Motor neuron (in vitro differentiated cells): ENCODE measurements at regions not wholly inside any gene's neighbourhood (a gene's known extent, or its start where the extent isn't known, plus 50 kb on each side); places are given as distances from the start of the nearest gene placed in this dataset.

Experiments used
- ATAC-seq, 8 experiments: fragments of 200-7000 bp; cut with Tn5 transposase; replicated peaks in 6 of 8; 2 replicates each; pipeline ENCODE4 v1.8.0; 2021; ENCODE audit warnings: mild to moderate bottlenecking in 8 of 8, moderate library complexity in 8 of 8
- H3K27ac ChIP-seq, 2 donors: fragments of 250-450 bp; sonication (Bioruptor Pico); 2 replicates each; pipeline ENCODE4 v1.9.0; 2021; ENCODE audit warnings: antibody characterized with exemption in 2 of 2, mild to moderate bottlenecking in 2 of 2, moderate library complexity in 1 of 2
- H3K4me1 ChIP-seq, 2 donors: fragments of 250-450 bp; sonication (Bioruptor Pico); replicated peaks in 1 of 2; 2 replicates each; pipeline ENCODE4 v1.6.1; 2021; ENCODE audit warnings: antibody characterized with exemption in 2 of 2, mild to moderate bottlenecking in 2 of 2, moderate library complexity in 1 of 2
- H3K4me3 ChIP-seq, 5 donors: fragments of 250-450 bp; sonication (Bioruptor Pico); 2 replicates each; pipeline ENCODE4 v1.9.0; 2021; ENCODE audit warnings: antibody characterized with exemption in 5 of 5, mild to moderate bottlenecking in 5 of 5, moderate library complexity in 4 of 5
- WGBS, 10 experiments: fragments of 450-650 bp; shearing (Covaris generic); methylation state at CpG; one replicate each; pipeline ENCODE4 v1.0.0; 2022; 5-methylcytosine and 5-hydroxymethylcytosine counted together
- in situ Hi-C, 9 experiments: fragments of 400-800 bp; cut with MboI; loops; one replicate each; pipeline ENCODE4 v1.15.0; 2021; ENCODE audit warnings: low sequenced_read_pairs in 9 of 9, low pct_unique_long_range_greater_than_20kb in 2 of 9; ENCODE audit not compliant: unreplicated experiment in 9 of 9

GRCh38 chr5:54882841-54883240, 102.6 kb downstream of the ESM1 start:
- Histone ChIP-seq H3K27ac (no peak overlapping the region), H3K4me3 (no peak overlapping the region), H3K4me1 (peaks cover 0 to 5% of the 10 kb centered on the region in 2 donors)
- WGBS, 10 experiments, result 0 to 91% (median 75%) methylated on average over 2 to 4 of the region's 8 CpGs; no CpG with 5 or more reads in 4 of the 10 experiments
- peak in 4 of 8 experiments; percentile 6 to 40 (median 20) for ATAC-seq
- in situ Hi-C loops, result loop anchor here in 2 of 9 experiments (25.0 kb wide), 1 partner anchor 621 kb away; no protein-coding TSS in a partner anchor

- no peak overlapping the region for H3K27ac ChIP-seq
- in situ Hi-C loops, result loop anchor here in 2 of 9 experiments (25.0 kb wide), 1 partner anchor 620 kb away; no protein-coding TSS in a partner anchor
- peaks cover 0 to 5% of the 10 kb centered on the region in 2 donors for H3K4me1 ChIP-seq
- WGBS, 10 experiments, result 0 to 100% (median 72%) methylated on average over 1 to 4 of the region's 4 CpGs
- peak in 2 of 8 experiments; percentile 6 to 17 for ATAC-seq
- H3K4me3 ChIP-seq, result no peak overlapping the region
Measured at GRCh38 chr5:54882101-54882500, 103.3 kb downstream of the ESM1 start.

- in situ Hi-C loops, result loop anchor here in 2 of 9 experiments (25.0 kb wide), 1 partner anchor 619 kb away; no protein-coding TSS in a partner anchor
- H3K4me1 ChIP-seq, result peaks cover 0 to 5% of the 10 kb centered on the region in 2 donors
- ATAC-seq, result no peak
- no peak overlapping the region for H3K4me3 ChIP-seq
- WGBS, 10 experiments, result 0 to 100% (median 73%) methylated on average over 1 to 3 of the region's 5 CpGs; no CpG with 5 or more reads in 4 of the 10 experiments
- H3K27ac ChIP-seq, result no peak overlapping the region
Measured at GRCh38 chr5:54881286-54882005, 103.9 kb downstream of the ESM1 start.

DNA sequence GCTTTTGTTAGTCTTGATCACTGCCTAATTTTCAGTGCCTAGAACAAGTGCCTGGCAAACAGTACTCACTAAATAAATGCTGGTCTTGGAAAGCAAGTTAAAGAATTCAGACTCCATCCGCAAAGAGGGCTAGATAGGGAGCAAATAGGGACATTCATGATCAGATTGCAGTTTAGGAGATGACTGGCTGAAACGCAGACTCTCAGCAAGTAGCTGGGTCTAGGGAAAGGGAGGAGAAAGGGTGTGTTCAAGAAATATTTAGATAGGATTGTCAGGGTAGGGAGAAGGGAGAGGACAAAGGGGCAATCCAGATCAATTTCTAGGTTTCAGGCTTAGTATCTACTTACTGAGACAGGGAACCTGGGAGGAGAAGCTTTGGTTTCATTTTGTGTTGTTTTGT, 108.4 kb downstream of the ESM1 start:
- peak in 3 of 8 experiments; percentile 33 to 86 (median 64) for ATAC-seq
- in situ Hi-C loops, result loop anchor here in 2 of 9 experiments (25.0 kb wide), 1 partner anchor 615 kb away; no protein-coding TSS in a partner anchor
- Histone ChIP-seq H3K4me1 (peaks cover 0 to 6% of the 10 kb centered on the region in 2 donors), H3K27ac (no peak overlapping the region), H3K4me3 (no peak overlapping the region)
- WGBS, 10 experiments, result 25 to 100% (median 79%) methylated on average over 1 to 2 of the region's 2 CpGs; no CpG with 5 or more reads in 1 of the 10 experiments

- ATAC-seq, result no peak
Measured at GRCh38 chr5:54876556-54876955, 108.8 kb downstream of the ESM1 start.

GRCh38 chr5:54874337-54875021, 110.9 kb downstream of the ESM1 start:
- WGBS, 10 experiments, result 37 to 100% (median 72%) methylated on average over 1 to 7 of the region's 7 CpGs
- ATAC-seq, result peak in 3 of 8 experiments; percentile 33 to 53 (median 42)
- Histone ChIP-seq H3K27ac (no peak overlapping the region), H3K4me3 (no peak overlapping the region), H3K4me1 (peaks cover 0 to 6% of the 10 kb centered on the region in 2 donors)
- in situ Hi-C loops, result loop anchor here in 5 of 9 experiments (25.0 kb wide), 2 partner anchors 362 to 612 kb away; partner anchors contain the start of gene SNX18 (in 4 of the 5)

More at GRCh38 chr5:54876556-54876955, 108.8 kb downstream of the ESM1 start:
- Histone ChIP-seq H3K27ac (no peak overlapping the region), H3K4me1 (peaks cover 0 to 6% of the 10 kb centered on the region in 2 donors), H3K4me3 (no peak overlapping the region)
- in situ Hi-C loops, result loop anchor here in 2 of 9 experiments (25.0 kb wide), 1 partner anchor 614 kb away; no protein-coding TSS in a partner anchor
- WGBS, 10 experiments, result 0 to 100% (median 34%) methylated on average over 1 to 3 of the region's 6 CpGs; no CpG with 5 or more reads in 4 of the 10 experiments

DNA sequence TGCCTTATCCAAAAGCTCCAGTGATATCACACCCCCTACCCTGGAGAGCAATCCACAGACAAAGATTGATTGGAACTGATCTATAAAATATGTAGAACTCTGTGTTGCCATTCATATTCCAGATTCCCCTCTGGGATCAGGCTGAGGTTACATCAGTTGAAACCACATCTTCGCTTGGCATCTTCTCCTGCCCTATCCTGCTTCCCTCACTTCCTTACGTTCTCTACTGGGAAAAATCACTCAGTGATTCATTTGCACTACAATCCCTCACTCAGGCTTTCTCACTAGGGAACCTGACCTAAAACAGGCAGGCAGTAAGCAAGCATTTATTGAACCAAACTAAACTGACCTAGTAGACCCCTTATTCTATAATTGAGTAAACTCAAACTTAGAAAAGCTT, 111.7 kb downstream of the ESM1 start:
- WGBS, 10 experiments, result 20 to 100% (median 75%) methylated on average over 1 to 2 of the region's 2 CpGs; no CpG with 5 or more reads in 1 of the 10 experiments

GRCh38 chr5:54872810-54873209, 112.6 kb downstream of the ESM1 start:
- 82 to 100% (median 95%) methylated on average over 1 of the region's 1 CpG; no CpG with 5 or more reads in 4 of the 10 experiments for WGBS, 10 experiments
- Histone ChIP-seq H3K4me1 (peaks cover 0 to 6% of the 10 kb centered on the region in 2 donors), H3K27ac (no peak overlapping the region), H3K4me3 (no peak overlapping the region)
- in situ Hi-C loops, result loop anchor here in 4 of 9 experiments (25.0 kb wide), 1 partner anchor 361 kb away; the partner anchor contains the start of gene SNX18 (in 4 of the 4)
- no peak for ATAC-seq

More for the DNA sequence above, 111.7 kb downstream of the ESM1 start:
- ATAC-seq, result no peak
- in situ Hi-C loops, result loop anchor here in 4 of 9 experiments (25.0 kb wide), 1 partner anchor 361 kb away; the partner anchor contains the start of gene SNX18 (in 4 of the 4)
- H3K4me1 ChIP-seq, result peaks cover 0 to 6% of the 10 kb centered on the region in 2 donors
- H3K27ac ChIP-seq, result no peak overlapping the region
- no peak overlapping the region for H3K4me3 ChIP-seq

- Histone ChIP-seq H3K27ac (no peak overlapping the region), H3K4me1 (peaks cover 0 to 6% of the 10 kb centered on the region in 2 donors), H3K4me3 (no peak overlapping the region)
- in situ Hi-C loops, result loop anchor here in 4 of 9 experiments (25.0 kb wide), 1 partner anchor 358 kb away; the partner anchor contains the start of gene SNX18 (in 4 of the 4)
- ATAC-seq, result no peak
- 0 to 100% (median 79%) methylated on average over 1 to 3 of the region's 3 CpGs; no CpG with 5 or more reads in 2 of the 10 experiments for WGBS, 10 experiments
Measured at GRCh38 chr5:54870271-54870670, 115.1 kb downstream of the ESM1 start.

DNA sequence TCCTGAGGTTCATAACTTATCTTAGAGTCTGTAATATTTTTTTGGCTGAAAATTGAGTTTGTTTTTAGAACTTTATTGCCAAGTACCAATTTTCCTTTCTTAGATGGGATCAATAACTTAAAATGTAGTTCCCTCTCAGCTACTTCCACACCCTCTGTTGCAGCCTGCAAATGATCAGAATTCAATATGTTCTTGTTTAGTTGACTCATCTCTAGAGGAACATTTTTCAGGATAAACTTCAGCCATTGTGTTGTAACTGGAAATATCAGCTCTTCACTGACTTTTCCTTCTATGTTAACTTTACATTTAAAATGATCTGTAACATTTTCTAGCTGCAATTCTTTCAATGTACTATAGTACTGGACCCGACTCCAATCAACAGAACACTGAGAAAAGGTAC, 115.7 kb downstream of the ESM1 start:
- WGBS, 10 experiments, result 67 to 100% (median 82%) methylated on average over 1 of the region's 1 CpG; no CpG with 5 or more reads in 4 of the 10 experiments
- Histone ChIP-seq H3K4me3 (no peak overlapping the region), H3K27ac (no peak overlapping the region), H3K4me1 (peaks cover 0 to 6% of the 10 kb centered on the region in 2 donors)
- in situ Hi-C loops, result loop anchor here in 4 of 9 experiments (25.0 kb wide), 1 partner anchor 357 kb away; the partner anchor contains the start of gene SNX18 (in 4 of the 4)
- no peak for ATAC-seq

DNA sequence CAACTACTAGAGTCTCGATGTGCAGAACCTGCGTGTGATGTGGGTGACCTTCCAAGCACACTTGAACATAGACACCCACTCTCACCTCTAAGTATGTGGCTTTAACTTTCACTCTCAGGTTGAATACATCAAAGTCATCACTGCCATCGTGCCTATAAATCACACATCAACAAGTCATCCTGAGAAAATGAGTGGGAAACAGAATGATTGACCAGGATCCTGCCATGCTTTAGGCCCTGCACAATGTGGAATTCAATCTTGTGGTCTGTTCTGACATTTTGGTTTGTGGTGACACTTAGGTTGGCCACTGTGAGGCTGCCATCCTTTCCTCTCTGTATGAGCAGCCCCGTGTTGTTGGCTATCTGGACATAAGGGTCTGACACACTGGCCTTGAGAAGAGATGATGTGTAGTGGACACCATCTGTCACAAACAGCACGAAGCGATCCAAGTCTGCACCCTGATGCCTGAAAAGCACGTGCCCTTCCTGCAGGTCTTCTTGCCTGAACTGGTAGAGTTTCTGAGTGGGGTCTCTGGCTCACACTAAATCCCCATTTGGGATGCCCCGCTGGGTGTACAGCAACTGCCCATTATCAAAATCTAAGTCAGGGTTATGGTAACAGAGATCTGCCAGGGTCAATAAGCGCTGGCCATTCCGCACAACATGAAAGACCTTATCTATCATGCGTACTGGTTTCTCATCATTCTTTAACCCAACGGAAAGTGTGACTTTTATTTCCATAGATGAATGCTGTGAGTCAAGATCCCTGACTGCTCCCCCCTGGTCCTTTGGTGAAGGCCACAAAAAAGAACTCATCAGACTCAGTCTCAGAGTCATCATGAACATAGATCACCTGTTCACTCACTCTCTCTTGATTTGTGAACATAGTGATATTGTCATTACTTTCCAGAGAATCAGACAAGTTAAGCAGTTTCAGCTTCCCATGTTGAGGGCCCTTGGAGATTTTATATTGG, 116.6 kb downstream of the ESM1 start:
- in situ Hi-C loops, result loop anchor here in 4 of 9 experiments (25.0 kb wide), 1 partner anchor 356 kb away; the partner anchor contains the start of gene SNX18 (in 4 of the 4)
- 0 to 98% (median 74%) methylated on average over 1 to 10 of the region's 12 CpGs for WGBS, 10 experiments
- H3K27ac ChIP-seq, result no peak overlapping the region
- H3K4me3 ChIP-seq, result no peak overlapping the region
- no peak for ATAC-seq
- H3K4me1 ChIP-seq, result no peaks in the 10 kb centered on the region
